ENCODE measurements at regions not wholly inside any gene's neighbourhood (a gene's known extent, or its start where the extent isn't known, plus 50 kb on each side); places are given as distances from the start of the nearest gene placed in this dataset.

GRCh38 chr6:210778-211374 lies 81.4 kb upstream of the DUSP22 start:
- no peak for DNase-seq

GRCh38 chr6:211871-212497 lies 80.3 kb upstream of the DUSP22 start:
- no peak for DNase-seq

DNA sequence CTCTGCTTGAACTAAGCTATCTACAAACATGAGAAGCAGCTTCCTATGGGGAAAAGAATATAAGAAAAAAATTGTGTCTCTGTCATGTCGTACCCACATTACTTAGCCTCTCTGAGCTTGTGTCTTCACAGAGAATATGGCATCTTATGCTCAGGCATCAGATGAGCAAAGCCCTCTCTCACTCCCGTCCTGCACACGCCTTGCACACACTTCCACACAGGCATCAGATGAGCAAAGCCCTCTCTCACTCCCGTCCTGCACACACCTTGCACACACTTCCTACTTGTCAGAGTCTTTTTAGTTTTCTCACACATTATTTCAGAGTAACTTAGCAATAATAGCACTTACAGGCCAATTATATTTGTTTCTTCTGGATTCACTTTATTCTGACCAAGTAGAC lies 79.0 kb upstream of the DUSP22 start:
- DNase-seq, result no peak

DNA sequence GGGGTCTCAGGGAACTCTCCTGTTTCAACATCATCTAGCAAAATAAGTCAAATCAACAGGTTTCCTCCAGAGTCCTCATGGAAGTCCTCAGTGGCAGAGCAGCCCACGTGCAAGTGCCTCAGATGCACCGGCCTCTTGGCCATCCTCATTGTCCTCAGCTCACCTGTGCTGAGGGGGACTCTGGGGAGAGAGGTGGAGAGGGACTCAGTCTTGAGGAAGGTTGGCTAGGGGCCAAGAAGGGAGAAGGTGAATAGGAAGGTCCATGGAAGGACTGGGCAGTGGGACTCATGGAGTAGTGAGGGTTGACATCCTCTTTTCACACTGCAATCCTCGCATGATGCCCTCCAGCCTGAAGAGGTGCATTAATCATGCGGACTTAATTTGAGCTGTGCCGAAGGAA lies 77.9 kb upstream of the DUSP22 start:
- no peak for DNase-seq

GRCh38 chr6:215335-216034 lies 76.8 kb upstream of the DUSP22 start:
- no peak for DNase-seq

GRCh38 chr6:217048-217659 lies 75.1 kb upstream of the DUSP22 start:
- no peak for DNase-seq

DNA sequence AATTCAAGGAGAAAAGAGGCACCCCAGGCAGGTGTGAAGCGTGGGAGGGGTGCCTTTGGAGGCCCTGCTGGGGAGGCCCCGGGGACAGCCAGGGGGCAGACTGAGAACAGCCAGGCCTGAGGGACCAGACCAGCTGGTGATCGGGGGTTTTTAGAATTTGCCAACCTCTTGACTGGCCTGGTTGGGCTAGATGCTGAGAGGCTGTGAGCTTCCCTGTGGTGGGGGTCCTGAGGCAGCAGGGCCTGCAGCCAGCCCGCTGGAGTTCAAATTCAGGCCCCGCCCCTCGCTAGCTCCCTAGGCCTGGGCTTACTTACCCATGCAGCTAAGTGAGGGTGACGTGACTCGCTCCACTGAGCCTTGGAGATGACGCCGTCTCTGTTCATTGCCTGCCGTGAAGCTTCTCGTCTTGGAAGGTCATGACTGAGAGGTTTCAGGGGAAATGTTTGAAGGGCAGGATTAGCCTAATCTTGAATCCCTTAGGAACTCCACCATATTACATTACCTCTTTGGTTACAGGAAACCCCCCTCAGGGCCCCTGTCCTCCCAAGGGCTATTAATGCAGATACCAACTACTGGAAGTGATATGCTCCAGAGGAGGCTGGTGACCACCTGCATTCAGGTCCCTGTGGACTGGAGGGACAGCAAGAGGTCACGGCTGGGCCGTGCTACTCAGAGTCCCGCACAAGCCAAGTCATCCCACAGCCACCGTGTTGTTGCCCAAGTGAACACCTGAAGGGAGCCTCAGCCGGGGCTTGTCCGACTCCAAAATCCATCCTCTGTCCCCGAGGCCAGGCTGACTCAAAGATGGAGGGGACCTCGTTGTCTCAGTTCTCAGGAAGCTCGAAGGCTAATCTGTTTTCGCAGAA lies 73.9 kb upstream of the DUSP22 start:
- no peak for DNase-seq

DNA sequence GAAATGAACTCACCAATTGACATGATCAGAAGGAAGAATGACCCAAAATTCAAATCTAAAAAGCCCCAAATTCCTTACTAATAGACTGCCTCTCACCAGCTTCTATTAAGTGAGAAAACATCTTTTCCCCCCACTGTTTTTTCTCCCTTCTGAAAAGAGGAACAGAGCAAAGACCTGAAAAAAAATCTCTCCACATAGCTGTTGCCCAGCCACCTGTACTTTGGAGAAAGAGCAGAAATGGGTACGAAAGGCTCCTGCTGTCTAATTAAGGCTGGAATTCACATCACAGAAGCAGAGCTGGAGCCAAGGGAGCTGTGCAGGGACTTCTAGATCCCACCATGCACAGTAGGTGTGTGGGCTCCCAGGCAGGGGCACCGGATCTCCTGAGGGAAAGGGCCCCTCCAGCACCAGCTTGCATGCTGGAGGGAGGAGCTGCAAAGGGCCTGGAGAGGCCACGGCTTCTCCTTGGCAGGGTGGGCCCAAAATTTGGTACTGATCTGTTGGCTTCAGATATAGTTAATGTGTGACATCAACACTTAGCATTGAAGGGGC lies 73.2 kb upstream of the DUSP22 start:
- no peak for DNase-seq

- no peak for DNase-seq
Measured at GRCh38 chr6:219641-220198, 72.6 kb upstream of the DUSP22 start.

- no peak for DNase-seq
Measured at GRCh38 chr6:220312-220711, 72.0 kb upstream of the DUSP22 start.

DNA sequence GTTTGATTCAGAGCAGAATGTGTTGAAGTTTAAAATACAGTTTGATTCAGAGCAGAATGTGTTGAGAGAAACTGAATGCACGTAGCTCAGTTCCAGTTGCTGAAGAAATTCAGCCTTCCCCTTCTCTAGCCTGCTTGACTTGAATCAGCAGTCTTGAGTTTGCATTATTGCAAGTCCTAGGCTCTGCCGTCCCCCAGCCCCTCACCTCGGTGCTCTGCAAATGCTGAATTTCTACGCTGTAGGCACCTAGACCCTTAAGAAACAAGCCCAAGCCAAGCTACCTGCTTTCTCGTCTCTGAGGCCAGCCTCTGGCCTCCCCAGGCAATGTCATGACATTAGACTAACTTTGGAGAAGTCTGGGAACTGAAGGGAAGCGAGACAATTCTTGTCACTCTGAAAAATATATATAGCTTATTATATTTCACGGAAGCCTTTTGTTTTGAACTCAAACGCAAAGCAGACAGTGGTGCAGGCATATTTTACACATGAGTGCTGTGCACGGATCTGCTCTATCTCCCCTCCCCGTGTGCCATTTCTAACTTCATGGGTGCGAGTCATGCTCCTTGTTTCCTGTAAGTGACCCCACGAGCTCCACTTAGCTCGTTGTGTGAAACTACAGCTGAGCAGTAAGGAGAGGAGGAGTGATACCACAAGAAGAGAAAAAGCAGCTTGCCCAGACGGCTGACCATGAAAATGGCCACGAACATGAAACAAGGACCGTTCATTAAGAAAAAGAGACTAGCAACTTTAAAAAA lies 71.4 kb upstream of the DUSP22 start:
- no peak for DNase-seq

GRCh38 chr6:221531-222349 lies 70.5 kb upstream of the DUSP22 start:
- DNase-seq, result no peak

DNA sequence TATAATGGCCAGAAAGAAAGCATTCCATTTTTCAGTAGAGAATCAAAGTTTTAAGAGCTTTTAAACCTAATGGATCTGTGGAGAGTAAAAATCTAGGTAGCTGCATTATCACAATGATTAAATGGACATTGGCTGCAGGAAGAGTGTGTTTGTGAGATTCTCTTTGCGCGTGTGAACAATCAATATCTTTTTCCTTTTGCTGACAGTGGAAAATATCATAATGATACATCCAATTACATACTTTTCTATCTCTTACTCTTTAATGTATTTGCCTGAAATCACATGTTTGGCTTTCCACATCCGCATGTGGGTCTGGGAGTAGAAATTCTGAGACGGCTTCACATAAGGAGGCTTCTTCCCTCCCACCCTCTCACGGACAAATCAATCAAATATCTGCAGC lies 69.8 kb upstream of the DUSP22 start:
- DNase-seq, result no peak

GRCh38 chr6:223136-223535 lies 69.2 kb upstream of the DUSP22 start:
- no peak for DNase-seq

DNA sequence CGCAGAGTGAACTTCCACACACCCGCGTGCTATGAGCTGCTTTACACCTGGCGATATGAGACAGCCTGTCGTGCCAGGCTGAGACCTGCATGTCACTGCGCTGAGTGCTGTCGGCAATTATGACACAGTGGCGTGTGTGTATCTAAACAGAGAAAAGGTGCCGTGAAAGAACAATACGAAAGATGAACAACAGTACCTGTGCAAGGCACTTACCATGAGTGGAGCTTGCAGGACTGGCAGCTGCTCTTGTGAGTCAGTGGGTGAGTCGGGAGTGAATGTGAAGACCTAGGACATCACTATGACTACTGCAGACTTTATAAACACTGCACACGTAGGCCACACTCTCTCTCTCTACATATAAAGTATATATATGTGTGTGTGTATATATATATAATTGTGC lies 68.5 kb upstream of the DUSP22 start:
- no peak for DNase-seq

- DNase-seq, result no peak
Measured at GRCh38 chr6:224350-224749, 67.9 kb upstream of the DUSP22 start.

GRCh38 chr6:225121-225721 lies 67.1 kb upstream of the DUSP22 start:
- no peak for DNase-seq

- no peak for DNase-seq
Measured at GRCh38 chr6:225907-226306, 66.4 kb upstream of the DUSP22 start.

GRCh38 chr6:226516-227073 lies 65.7 kb upstream of the DUSP22 start:
- no peak for DNase-seq

All from right forelimb (tissue), 1 donor.